Activated CD4-positive, alpha-beta T cell treated with anti-CD3 and anti-CD28 coated beads, Interleukin-2, amount 10 ng/mL, durations not matched to agents 7 days and 5 days (primary cell): ENCODE measurements at regions not wholly inside any gene's neighbourhood (a gene's known extent, or its start where the extent isn't known, plus 50 kb on each side); places are given as distances from the start of the nearest gene placed in this dataset.

ENCODE experiments used
- CTCF ChIA-PET: fragments of 350-600 bp; sonication (Branson Sonifier 250); formaldehyde crosslinking; loops from one replicate; lab custom pipeline; 2021; ENCODE audit warnings: antibody characterized with exemption; lab: Charles Lee
- POLR2A ChIA-PET: fragments of 350-600 bp; sonication (Branson Sonifier 250); formaldehyde crosslinking; loops from one replicate; lab custom pipeline; 2021; ENCODE audit warnings: antibody characterized with exemption; lab: Charles Lee
- DNase-seq: peaks from one replicate; pipeline ENCODE4 v3.0.0-alpha.2; 2020
- H3K27ac Mint-ChIP-seq: one replicate; pipeline ENCODE4 v1.8.0; 2021; ENCODE audit warnings: mild to moderate bottlenecking, moderate library complexity, mixed read lengths
- H3K27me3 Mint-ChIP-seq: one replicate; pipeline ENCODE4 v1.8.0; 2021; ENCODE audit warnings: mixed read lengths
- H3K36me3 Mint-ChIP-seq: one replicate; pipeline ENCODE4 v1.8.0; 2021; ENCODE audit warnings: low read depth, mixed read lengths
- H3K4me1 Mint-ChIP-seq: one replicate; pipeline ENCODE4 v1.8.0; 2021; ENCODE audit warnings: mixed read lengths
- H3K4me3 Mint-ChIP-seq: one replicate; pipeline ENCODE4 v1.8.0; 2021; ENCODE audit warnings: mild to moderate bottlenecking, moderate library complexity, mixed read lengths
- H3K9me3 Mint-ChIP-seq: one replicate; pipeline ENCODE4 v1.8.0; 2021; ENCODE audit warnings: mixed read lengths

DNA sequence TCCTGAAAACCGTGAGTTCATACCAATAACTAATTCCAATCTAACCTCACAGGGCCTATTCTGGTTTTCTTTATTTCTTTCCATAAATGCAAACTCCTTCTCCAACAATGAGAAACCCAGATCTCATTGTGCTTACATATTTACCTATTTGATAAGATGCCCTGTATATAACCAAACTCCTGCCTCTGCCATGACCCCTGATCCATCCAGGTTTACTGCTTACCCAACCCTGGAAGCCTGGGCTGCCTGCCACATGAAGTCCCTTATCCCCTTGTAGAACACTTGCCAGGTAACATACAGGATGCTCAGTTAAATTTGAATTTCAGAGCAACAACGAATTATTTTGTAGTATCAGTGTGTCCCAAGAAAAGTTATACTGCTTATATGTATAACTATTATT, 766.1 kb downstream of the LTN1 start:
- no peak for DNase-seq
- POLR2A ChIA-PET, result no interaction called here
- Mint-ChIP-seq H3K36me3 (no peaks in the 10 kb centered on the region), H3K27ac (no peak overlapping the region), H3K27me3 (no peaks in the 10 kb centered on the region), H3K4me1 (no peaks in the 10 kb centered on the region), H3K9me3 (no peaks in the 10 kb centered on the region), H3K4me3 (no peak overlapping the region)
- CTCF ChIA-PET, result no interaction called here

DNA sequence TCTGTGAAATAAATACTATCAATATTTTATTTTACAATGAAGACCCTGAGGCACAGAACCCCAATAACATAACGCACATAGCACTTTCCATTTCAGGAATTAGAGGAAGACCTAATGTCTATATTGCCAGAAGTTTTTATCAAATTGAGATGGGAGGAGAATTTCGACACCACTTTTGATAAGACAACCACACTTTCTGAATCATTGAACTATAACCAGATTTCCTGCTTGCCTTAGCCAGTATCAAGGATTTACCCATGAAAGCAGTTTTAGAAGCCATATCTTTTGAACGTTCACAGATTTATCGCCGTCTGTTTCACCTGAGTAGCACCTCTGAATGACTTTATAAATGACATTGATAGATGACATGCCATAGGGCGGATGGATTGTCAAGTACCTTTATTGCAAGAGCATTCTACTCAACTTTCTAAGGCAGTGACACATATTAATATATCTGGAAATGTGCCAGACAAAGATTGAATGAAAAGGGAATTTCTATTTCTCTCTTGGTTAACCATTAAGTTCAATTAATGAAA, 768.4 kb downstream of the LTN1 start:
- no peak for DNase-seq
- Mint-ChIP-seq H3K9me3 (no peaks in the 10 kb centered on the region), H3K4me1 (no peaks in the 10 kb centered on the region), H3K4me3 (no peak overlapping the region), H3K36me3 (no peaks in the 10 kb centered on the region), H3K27ac (no peak overlapping the region), H3K27me3 (no peaks in the 10 kb centered on the region)
- CTCF ChIA-PET, result no interaction called here
- POLR2A ChIA-PET, result no interaction called here

DNA sequence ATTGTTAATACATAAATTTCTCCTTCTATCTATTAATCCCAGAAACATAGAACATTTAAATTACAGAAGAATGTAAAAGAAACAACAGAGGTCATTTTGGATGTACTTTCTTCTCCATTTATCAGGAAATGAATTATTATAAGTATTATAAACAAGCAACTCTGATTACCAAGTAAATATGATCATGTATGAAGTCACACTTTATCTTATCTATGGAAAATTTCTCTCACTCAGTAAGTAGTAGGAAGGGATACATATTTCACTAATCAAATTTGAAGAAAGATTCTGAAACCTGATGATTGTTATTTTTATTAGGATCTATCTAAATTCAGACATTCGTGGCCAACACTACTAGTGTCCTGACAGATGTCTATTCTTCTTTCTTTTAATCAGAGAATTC, 770.7 kb downstream of the LTN1 start:
- no peaks in the 10 kb centered on the region for H3K27me3 Mint-ChIP-seq
- no peaks in the 10 kb centered on the region for H3K36me3 Mint-ChIP-seq
- no peak overlapping the region for H3K4me3 Mint-ChIP-seq
- H3K9me3 Mint-ChIP-seq, result no peaks in the 10 kb centered on the region
- POLR2A ChIA-PET, result no interaction called here
- CTCF ChIA-PET, result no interaction called here
- H3K27ac Mint-ChIP-seq, result no peak overlapping the region
- no peak for DNase-seq
- H3K4me1 Mint-ChIP-seq, result no peaks in the 10 kb centered on the region

DNA sequence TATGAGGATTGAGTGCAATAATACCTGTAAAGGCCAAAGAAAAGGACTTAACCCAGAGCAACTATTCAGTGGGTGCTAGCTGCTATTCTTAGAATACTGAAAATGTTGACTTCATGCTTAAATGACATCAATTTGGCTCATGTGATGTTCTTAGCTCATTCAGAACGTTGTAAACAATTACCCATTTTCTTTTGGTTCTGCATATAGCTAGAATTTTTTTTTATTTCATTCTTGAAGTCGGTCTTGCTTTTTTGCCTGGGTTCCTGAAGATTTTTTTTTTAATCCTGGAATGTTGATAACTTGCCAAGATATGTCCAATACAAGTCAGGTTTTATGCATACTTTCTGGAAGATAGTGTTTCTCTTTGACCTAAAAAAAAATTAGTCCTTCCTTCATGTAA, 772.0 kb downstream of the LTN1 start:
- H3K27me3 Mint-ChIP-seq, result no peaks in the 10 kb centered on the region
- no peaks in the 10 kb centered on the region for H3K36me3 Mint-ChIP-seq
- H3K4me3 Mint-ChIP-seq, result no peak overlapping the region
- no peak overlapping the region for H3K27ac Mint-ChIP-seq
- CTCF ChIA-PET, result no interaction called here
- DNase-seq, result no peak
- H3K4me1 Mint-ChIP-seq, result no peaks in the 10 kb centered on the region
- H3K9me3 Mint-ChIP-seq, result no peaks in the 10 kb centered on the region
- POLR2A ChIA-PET, result no interaction called here

DNA sequence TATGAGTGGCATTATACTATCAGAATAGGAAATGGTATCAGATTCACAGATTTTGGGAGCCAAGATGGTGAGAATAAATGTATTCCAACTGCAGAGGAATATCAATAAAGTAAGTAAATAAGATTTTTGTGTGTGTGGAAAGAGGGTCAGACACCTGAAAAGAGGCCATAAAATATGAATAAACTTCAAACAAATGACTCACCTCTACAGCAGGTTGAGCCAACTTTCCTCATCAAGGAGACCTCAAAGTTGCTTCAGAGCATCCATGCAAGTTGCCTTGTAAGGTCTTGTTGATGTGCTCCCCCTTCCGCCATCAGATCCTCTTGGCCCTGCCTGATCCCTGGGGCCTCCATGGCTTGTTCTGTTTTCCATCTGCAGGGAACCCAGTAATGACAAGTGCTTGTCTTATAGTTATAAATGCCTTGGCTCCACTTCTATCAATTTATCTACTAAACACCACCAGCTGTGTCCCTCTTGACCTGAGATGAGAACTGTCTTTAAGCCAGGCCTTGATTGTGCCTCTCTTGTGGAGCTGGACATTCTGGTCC, 775.6 kb downstream of the LTN1 start:
- Mint-ChIP-seq H3K27me3 (no peaks in the 10 kb centered on the region), H3K27ac (no peak overlapping the region), H3K36me3 (no peaks in the 10 kb centered on the region), H3K4me3 (no peak overlapping the region), H3K4me1 (no peaks in the 10 kb centered on the region), H3K9me3 (no peaks in the 10 kb centered on the region)
- no peak for DNase-seq
- CTCF ChIA-PET, result no interaction called here
- POLR2A ChIA-PET, result no interaction called here

DNA sequence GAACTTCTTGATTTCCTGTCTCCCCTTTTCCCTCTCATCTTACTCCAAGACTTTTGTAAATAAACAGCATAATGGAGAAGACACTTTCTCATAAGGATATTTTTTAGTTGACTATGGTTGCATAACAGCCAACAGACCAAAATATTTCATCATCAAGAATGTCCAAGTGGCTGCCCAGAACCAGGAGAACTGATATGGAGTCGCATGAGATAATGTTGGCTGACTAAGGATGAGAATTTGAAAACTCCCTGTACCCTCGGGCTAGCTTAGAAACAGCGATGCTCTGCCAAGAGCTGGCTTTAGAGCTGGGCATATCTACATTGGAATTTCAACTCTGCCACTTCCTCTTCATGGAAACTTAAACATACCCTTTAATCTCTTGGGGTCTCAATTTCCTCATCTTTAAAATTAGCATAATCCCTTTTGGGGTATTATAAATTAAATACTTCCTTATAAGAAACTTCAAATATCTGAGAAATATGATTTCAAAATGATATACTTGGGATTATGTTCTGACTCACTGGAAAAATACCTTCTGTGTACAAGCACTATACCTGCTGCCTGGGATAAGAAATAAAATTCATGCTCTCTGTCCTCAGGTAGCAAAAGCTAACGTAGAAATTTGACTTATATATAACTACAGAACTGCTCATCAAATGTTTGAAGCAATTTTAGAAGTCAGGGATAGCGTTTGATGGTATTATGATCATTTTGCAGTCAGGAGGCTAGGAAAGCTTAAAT, 777.3 kb downstream of the LTN1 start:
- H3K4me1 Mint-ChIP-seq, result no peaks in the 10 kb centered on the region
- no peak for DNase-seq
- no peak overlapping the region for H3K4me3 Mint-ChIP-seq
- ChIA-PET POLR2A (no interaction called here), CTCF (no interaction called here)
- no peaks in the 10 kb centered on the region for H3K9me3 Mint-ChIP-seq
- H3K27ac Mint-ChIP-seq, result no peak overlapping the region
- no peaks in the 10 kb centered on the region for H3K36me3 Mint-ChIP-seq
- no peaks in the 10 kb centered on the region for H3K27me3 Mint-ChIP-seq

DNA sequence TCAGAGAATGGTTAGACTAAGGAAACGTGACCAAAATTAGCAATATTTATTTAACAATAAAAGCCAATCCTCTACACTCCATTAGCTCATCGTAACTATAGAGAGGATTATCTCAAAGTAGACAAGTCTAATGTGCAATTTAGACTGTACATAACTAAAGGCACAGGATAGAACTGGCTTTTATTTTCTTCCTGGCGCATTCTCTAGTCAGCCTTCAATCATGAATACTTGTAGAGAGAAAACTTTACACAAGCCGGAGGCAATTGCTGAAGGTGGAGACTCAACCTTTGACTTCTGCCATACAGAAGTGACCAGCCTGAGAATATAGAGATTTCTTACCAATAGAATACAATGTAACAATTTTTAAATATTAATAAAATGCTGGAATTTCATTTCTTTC, 777.9 kb downstream of the LTN1 start:
- no peak overlapping the region for H3K4me3 Mint-ChIP-seq
- POLR2A ChIA-PET, result no interaction called here
- no peaks in the 10 kb centered on the region for H3K36me3 Mint-ChIP-seq
- no peak overlapping the region for H3K27ac Mint-ChIP-seq
- DNase-seq, result no peak
- H3K9me3 Mint-ChIP-seq, result no peaks in the 10 kb centered on the region
- no peaks in the 10 kb centered on the region for H3K4me1 Mint-ChIP-seq
- CTCF ChIA-PET, result no interaction called here
- H3K27me3 Mint-ChIP-seq, result no peaks in the 10 kb centered on the region

DNA sequence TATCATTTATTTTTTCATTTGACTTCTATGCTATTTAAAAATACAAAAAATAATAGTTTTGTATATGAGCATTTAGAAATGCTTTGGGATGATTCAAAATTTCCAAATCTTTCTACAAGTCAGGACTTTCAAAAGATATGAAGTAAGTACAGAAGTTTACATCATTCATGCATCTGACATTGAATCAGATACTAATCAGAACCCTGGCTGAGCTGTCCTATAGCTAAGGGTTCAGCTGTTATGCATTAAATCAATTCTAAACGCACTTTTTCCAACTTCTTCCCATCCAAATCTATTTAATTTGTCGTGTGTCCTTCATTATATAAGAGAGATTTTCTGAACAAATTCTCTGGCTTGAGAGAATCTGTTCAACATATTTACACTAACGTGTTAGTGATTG, 779.4 kb downstream of the LTN1 start:
- no peak for DNase-seq
- POLR2A ChIA-PET, result no interaction called here
- Mint-ChIP-seq H3K9me3 (no peaks in the 10 kb centered on the region), H3K4me3 (no peak overlapping the region), H3K4me1 (no peaks in the 10 kb centered on the region), H3K27ac (no peak overlapping the region), H3K36me3 (no peaks in the 10 kb centered on the region), H3K27me3 (no peaks in the 10 kb centered on the region)
- CTCF ChIA-PET, result no interaction called here

DNA sequence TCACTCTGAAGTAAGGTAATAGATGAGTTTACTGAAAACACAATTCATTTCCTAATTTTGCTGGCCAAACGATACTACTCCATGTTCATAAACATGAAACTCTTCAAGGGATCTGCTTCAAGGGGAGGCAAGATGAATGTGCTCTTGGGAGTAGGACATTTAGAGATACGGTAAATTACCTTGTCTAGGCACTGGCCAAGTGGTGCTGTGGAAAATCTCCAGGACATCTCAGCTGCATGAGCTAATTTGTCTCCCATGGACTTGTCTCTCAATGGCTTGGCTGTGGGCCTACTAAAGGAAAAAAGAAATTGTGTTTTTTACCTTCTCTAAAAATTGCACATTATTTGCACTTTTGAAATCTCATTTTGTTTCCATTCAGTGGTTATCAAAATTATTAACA, 780.6 kb downstream of the LTN1 start:
- H3K36me3 Mint-ChIP-seq, result no peaks in the 10 kb centered on the region
- no peaks in the 10 kb centered on the region for H3K4me1 Mint-ChIP-seq
- ChIA-PET CTCF (no interaction called here), POLR2A (no interaction called here)
- H3K4me3 Mint-ChIP-seq, result no peak overlapping the region
- peaks cover under 1% of the 10 kb centered on the region for H3K9me3 Mint-ChIP-seq
- no peaks in the 10 kb centered on the region for H3K27me3 Mint-ChIP-seq
- no peak overlapping the region for H3K27ac Mint-ChIP-seq
- no peak for DNase-seq

DNA sequence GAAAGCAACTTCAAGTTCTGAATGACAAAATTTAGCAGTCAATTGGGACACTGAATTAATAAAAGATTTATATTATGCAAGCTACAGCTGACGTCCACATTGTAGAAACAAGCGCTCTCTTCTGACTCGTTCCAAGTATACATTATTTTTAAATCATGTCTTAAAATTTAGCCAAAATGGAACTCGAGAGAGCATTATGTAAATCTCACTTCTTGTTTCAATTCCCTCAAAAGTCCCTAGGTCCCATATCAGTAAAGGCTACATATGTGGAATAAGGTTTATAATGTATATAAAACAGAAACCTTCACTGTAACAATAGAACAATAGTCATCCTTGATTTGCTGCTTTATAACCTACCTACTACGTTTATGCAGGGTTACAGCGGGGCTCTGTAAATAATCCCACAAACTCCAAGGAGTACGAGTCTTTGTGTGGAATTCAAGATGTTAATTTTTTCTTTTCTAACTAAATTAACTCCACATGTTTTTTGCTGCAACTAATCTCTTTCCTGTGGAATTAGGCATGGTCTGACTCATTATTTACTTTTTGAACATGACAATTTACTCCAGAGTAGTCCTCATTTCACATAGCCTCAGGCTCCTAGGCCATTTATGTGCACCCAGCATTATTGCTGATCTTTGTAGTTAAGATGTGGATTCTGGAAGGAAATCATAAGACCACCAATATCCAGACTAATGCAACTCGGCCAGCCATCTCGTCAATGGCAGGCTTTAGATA, 785.1 kb downstream of the LTN1 start:
- ChIA-PET POLR2A (no interaction called here), CTCF (no interaction called here)
- Mint-ChIP-seq H3K27ac (no peak overlapping the region), H3K27me3 (no peaks in the 10 kb centered on the region), H3K4me1 (no peaks in the 10 kb centered on the region), H3K9me3 (peaks cover 2% of the 10 kb centered on the region), H3K36me3 (no peaks in the 10 kb centered on the region), H3K4me3 (no peak overlapping the region)
- DNase-seq, result no peak

DNA sequence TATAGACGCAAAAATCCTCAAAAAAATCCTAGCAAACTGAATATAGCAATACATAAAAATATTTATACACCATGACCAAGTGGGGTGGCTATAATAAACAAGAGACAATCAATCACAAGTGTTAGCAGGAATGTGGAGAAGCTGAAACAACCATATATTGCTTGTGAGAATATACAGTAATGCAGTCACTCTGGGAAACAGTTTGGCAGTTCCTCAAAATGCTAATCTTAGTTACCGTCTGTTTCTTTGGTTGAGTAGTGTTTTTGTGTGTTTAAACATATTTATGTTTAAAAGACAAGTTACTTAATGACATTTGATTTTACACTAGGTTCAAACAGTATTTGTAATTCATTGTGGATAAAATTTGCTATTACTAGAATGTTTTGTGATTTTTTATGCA, 792.0 kb downstream of the LTN1 start:
- DNase-seq, result no peak
- CTCF ChIA-PET, result no interaction called here
- H3K27me3 Mint-ChIP-seq, result no peaks in the 10 kb centered on the region
- H3K27ac Mint-ChIP-seq, result no peak overlapping the region
- POLR2A ChIA-PET, result no interaction called here
- H3K4me1 Mint-ChIP-seq, result no peaks in the 10 kb centered on the region
- no peak overlapping the region for H3K4me3 Mint-ChIP-seq
- peaks cover 3% of the 10 kb centered on the region for H3K9me3 Mint-ChIP-seq
- H3K36me3 Mint-ChIP-seq, result no peaks in the 10 kb centered on the region

DNA sequence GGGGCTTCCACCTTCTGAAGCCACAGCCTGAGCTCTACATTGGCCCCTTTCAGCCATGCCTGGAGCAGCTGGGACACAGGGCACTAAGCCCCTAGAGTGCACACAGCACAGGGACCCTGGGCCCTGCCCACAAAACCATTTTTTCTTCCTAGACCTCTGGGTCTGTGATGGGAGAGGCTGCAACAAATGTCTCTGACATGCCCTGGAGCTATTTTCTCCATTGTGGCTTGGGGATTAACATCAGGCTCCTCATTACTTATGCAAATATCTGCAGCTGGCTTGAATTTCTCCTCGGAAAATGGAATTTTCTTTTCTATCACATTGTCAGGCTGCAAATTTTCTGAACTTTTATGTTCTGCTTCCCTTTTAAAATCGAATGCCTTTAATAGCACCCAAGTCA, 795.7 kb downstream of the LTN1 start:
- DNase-seq, result no peak
- Mint-ChIP-seq H3K27me3 (no peaks in the 10 kb centered on the region), H3K27ac (no peak overlapping the region), H3K4me1 (no peaks in the 10 kb centered on the region), H3K36me3 (no peaks in the 10 kb centered on the region), H3K9me3 (peaks cover 9% of the 10 kb centered on the region), H3K4me3 (no peak overlapping the region)
- CTCF ChIA-PET, result no interaction called here
- POLR2A ChIA-PET, result no interaction called here

DNA sequence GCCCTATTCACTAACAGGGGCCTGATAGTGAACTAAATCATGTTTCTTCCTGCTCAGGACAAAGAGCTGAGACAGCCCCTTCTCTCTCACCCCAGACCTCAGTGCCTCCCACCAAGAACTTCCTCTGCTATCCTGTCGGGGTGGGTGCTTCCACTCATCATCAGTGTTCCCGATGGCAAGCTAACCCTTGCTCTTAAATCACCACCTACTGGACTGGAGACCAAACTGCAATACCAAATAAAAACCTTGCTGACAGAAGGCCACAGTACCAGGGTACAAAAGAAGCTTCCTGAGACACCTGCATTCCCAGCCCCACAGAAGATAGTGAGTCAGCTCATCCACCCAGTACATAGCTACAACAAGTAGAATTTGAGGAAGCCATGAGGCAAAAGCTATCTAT, 799.5 kb downstream of the LTN1 start:
- H3K27ac Mint-ChIP-seq, result no peak overlapping the region

More for the DNA sequence above, 799.5 kb downstream of the LTN1 start:
- Mint-ChIP-seq H3K9me3 (peaks cover 9% of the 10 kb centered on the region), H3K36me3 (no peaks in the 10 kb centered on the region), H3K27me3 (no peaks in the 10 kb centered on the region), H3K4me1 (no peaks in the 10 kb centered on the region), H3K4me3 (no peak overlapping the region)
- no peak for DNase-seq
- CTCF ChIA-PET, result no interaction called here
- POLR2A ChIA-PET, result no interaction called here
